Stimulated activated memory B cell treated with anti-CD40 and anti-IgM and Interleukin-4, amounts not matched to agents 10 μg/mL and 1 μg/mL and 100 μg/mL, for 72 hours (primary cell): ENCODE measurements at regions not wholly inside any gene's neighbourhood (a gene's known extent, or its start where the extent isn't known, plus 50 kb on each side); places are given as distances from the start of the nearest gene placed in this dataset.

ENCODE experiments used
- ATAC-seq: fragments of 150-1000 bp; cut with Tn5 transposase; 2 replicates; pipeline ENCODE4 v1.10.0; 2021
- H3K27ac Mint-ChIP-seq: one replicate; pipeline ENCODE4 v1.8.0; 2022; ENCODE audit warnings: mild to moderate bottlenecking, mixed read lengths
- H3K27me3 Mint-ChIP-seq: one replicate; pipeline ENCODE4 v1.8.0; 2022; ENCODE audit warnings: mixed read lengths
- H3K36me3 Mint-ChIP-seq: one replicate; pipeline ENCODE4 v1.8.0; 2022; ENCODE audit warnings: mixed read lengths
- H3K4me1 Mint-ChIP-seq: one replicate; pipeline ENCODE4 v1.8.0; 2022; ENCODE audit warnings: mixed read lengths
- H3K4me3 Mint-ChIP-seq: one replicate; pipeline ENCODE4 v1.8.0; 2022; ENCODE audit warnings: mild to moderate bottlenecking, moderate library complexity, mixed read lengths
- H3K9me3 Mint-ChIP-seq: one replicate; pipeline ENCODE4 v1.8.0; 2022; ENCODE audit warnings: mixed read lengths

DNA sequence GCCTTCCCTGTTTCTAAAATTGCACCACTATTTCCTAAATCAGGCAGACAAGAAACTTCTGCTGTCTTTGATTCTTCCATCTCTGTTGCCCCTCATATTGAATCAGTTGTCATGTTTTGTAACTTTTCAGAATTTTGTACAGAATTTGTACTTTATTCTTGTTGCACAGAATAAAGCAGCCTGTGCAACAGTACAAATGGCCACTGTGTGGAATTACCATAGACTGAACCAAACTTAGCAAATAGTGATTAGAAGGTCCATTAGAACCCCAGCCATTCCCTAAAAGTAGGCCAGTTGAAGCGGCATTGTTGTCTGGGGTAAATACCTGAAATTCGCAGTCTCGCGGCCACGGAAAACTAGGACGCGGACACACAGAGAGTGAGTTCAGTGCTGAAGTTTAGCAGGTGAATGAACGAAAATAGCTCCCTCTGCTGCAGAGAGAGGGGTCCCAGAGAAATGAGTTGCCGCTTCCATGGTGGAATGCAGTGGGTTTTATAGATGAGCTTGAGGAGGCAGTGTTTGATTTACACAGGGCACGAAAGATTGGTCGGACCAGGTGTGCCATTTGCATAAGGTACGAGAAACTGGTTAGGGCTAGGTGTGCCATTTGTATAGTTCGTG lies 71.8 kb downstream of the C4orf33 start:
- Mint-ChIP-seq H3K4me1 (no peaks in the 10 kb centered on the region), H3K9me3 (no peaks in the 10 kb centered on the region), H3K36me3 (no peaks in the 10 kb centered on the region), H3K27ac (no peak overlapping the region), H3K4me3 (no peak overlapping the region), H3K27me3 (peaks cover 21% of the 10 kb centered on the region)
- no peak for ATAC-seq

- Mint-ChIP-seq H3K4me1 (no peaks in the 10 kb centered on the region), H3K27me3 (peaks cover 17% of the 10 kb centered on the region), H3K36me3 (no peaks in the 10 kb centered on the region), H3K27ac (no peak overlapping the region), H3K4me3 (no peak overlapping the region), H3K9me3 (no peaks in the 10 kb centered on the region)
- ATAC-seq: no peak
These were observed 76.2 kb downstream of the C4orf33 start for GRCh38 chr4:129172181-129172580.

DNA sequence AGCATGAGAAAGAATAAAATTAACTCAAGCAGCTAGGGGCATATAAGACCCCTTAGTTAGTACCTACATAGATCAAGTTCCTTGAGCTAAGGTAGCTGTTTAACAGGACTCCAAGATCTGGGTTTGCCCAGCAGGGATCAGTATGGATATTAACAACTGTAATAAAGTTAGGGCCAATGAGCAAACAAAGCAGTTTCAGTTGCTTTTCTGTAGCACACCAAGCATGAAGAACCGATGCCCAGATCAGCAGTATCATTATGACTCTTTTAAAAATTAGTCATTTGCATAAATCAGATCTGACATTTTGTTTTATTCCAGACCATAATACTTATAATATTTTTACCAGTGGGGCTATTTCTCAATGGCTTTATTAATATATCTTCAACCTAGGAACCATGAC lies 80.9 kb downstream of the C4orf33 start:
- Mint-ChIP-seq H3K9me3 (no peaks in the 10 kb centered on the region), H3K36me3 (no peaks in the 10 kb centered on the region), H3K27ac (no peak overlapping the region), H3K4me3 (no peak overlapping the region), H3K4me1 (no peaks in the 10 kb centered on the region), H3K27me3 (no peaks in the 10 kb centered on the region)
- ATAC-seq: no peak

DNA sequence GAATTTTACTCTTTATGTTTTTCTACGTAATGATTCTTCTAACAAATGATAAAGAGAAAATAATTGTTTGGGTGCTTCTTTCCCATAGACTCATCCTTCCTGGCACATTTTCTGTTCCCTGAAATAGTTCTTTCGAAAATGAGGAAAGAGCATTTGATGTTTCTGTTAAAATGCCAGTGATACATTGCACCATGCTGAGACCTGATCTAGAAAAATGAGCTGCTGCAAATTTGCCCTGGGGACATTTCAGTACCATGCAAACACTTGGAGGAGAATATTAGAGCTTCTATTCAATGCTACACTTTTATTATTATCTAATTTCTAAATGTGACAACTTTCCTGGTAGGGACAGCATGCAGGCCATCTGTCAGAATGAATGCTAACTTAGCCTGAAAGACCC lies 83.3 kb downstream of the C4orf33 start:
- no peaks in the 10 kb centered on the region for H3K27me3 Mint-ChIP-seq
- no peak for ATAC-seq
- H3K36me3 Mint-ChIP-seq: no peaks in the 10 kb centered on the region
- H3K4me3 Mint-ChIP-seq: no peak overlapping the region
- H3K4me1 Mint-ChIP-seq: no peaks in the 10 kb centered on the region
- no peak overlapping the region for H3K27ac Mint-ChIP-seq
- no peaks in the 10 kb centered on the region for H3K9me3 Mint-ChIP-seq

DNA sequence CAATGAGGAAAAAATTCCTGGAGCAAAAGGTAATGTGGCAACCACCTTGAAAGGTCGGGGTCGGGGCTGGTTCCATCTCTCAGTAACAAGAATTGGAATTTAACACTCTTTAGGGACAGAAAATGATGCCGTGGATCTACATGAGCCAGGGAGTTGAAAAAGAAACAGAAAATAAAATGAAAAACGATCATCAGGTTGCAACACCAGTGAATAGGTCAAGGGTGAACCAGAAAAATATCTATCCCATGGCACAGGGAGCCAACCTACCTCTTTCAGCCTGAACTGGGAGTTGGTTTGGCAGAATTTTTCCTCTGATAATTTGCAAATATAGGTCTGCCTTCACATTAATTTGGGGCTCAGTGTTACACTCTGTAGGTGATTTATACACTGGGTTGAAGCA lies 93.7 kb downstream of the C4orf33 start:
- no peak overlapping the region for H3K27ac Mint-ChIP-seq
- H3K27me3 Mint-ChIP-seq: peaks cover 21% of the 10 kb centered on the region
- H3K36me3 Mint-ChIP-seq: no peaks in the 10 kb centered on the region
- H3K9me3 Mint-ChIP-seq: no peaks in the 10 kb centered on the region
- no peak overlapping the region for H3K4me3 Mint-ChIP-seq
- H3K4me1 Mint-ChIP-seq: peaks cover 6% of the 10 kb centered on the region
- ATAC-seq: no peak

- Mint-ChIP-seq H3K4me1 (peaks cover 6% of the 10 kb centered on the region), H3K27me3 (peaks cover 8% of the 10 kb centered on the region), H3K36me3 (no peaks in the 10 kb centered on the region), H3K4me3 (no peak overlapping the region), H3K9me3 (no peaks in the 10 kb centered on the region), H3K27ac (no peak overlapping the region)
- ATAC-seq: no peak
These were observed 97.6 kb downstream of the C4orf33 start for GRCh38 chr4:129193357-129194100.

GRCh38 chr4:129208481-129208880 lies 112.5 kb downstream of the C4orf33 start:
- H3K27ac Mint-ChIP-seq: no peak overlapping the region
- no peaks in the 10 kb centered on the region for H3K36me3 Mint-ChIP-seq
- no peaks in the 10 kb centered on the region for H3K9me3 Mint-ChIP-seq
- no peaks in the 10 kb centered on the region for H3K27me3 Mint-ChIP-seq
- no peak for ATAC-seq
- H3K4me1 Mint-ChIP-seq: no peaks in the 10 kb centered on the region
- no peak overlapping the region for H3K4me3 Mint-ChIP-seq

- Mint-ChIP-seq H3K4me1 (no peaks in the 10 kb centered on the region), H3K27me3 (no peaks in the 10 kb centered on the region), H3K4me3 (no peak overlapping the region), H3K9me3 (no peaks in the 10 kb centered on the region), H3K27ac (no peak overlapping the region), H3K36me3 (no peaks in the 10 kb centered on the region)
- ATAC-seq: no peak
These were observed 117.7 kb downstream of the C4orf33 start for GRCh38 chr4:129213692-129214091.

DNA sequence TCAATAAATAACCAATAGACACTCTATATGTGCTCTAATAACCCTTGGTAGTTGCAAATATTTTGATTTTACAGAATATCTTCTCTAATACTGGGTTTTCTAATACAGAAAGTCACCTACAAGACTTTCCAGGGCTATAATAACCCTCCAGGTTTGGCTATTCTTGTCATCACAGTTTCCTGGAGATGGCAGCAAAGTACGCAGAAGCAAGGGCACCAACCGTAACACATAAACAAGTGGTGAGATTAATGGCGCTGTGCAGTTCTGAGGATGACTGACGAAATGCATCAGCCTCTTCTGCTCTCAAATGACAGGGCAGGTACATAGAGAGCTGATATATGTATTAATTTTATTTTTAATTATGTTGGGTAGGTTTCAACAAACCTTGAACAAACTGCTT lies 122.4 kb downstream of the C4orf33 start:
- Mint-ChIP-seq H3K9me3 (no peaks in the 10 kb centered on the region), H3K27ac (no peak overlapping the region), H3K4me1 (no peaks in the 10 kb centered on the region), H3K4me3 (no peak overlapping the region), H3K27me3 (no peaks in the 10 kb centered on the region), H3K36me3 (no peaks in the 10 kb centered on the region)
- ATAC-seq: no peak

DNA sequence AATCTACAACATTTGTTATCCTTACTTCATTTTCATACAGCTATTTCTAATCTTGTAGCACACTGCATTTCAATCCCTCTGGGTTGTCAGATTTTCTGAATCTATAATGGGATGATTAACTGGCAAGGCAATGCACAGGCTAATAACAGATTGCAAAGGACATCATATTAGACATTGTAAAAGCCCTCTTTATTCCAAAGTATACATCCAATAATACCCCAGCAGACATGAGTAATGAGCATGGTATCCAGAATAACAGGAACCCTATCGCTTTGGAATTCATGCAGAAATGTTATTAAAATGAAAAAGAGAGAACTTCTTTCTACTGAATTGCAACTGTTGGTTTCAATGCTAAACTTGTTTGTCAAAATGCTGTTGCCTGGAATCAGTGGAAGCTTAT lies 122.9 kb downstream of the C4orf33 start:
- Mint-ChIP-seq H3K9me3 (no peaks in the 10 kb centered on the region), H3K36me3 (no peaks in the 10 kb centered on the region), H3K4me1 (no peaks in the 10 kb centered on the region), H3K27ac (no peak overlapping the region), H3K27me3 (no peaks in the 10 kb centered on the region), H3K4me3 (no peak overlapping the region)
- ATAC-seq: no peak

DNA sequence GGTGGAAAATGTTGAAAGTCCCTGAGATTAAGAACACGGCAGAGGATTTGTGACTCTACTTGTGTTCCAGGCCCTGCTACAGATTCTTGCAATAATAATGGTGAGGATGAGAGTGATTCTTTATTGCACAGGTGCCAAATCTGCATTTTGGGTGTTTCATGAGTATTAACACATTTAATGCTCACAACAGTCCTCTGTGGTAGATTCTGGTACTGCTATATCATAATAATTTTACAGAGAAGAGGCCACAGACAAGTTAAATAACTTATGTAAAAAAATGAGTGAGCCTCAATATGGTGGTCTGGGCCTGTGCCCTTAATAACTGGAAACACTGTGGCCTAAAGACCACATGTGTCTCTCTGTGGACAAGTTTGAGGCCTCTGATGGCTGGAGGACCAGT lies 124.3 kb downstream of the C4orf33 start:
- Mint-ChIP-seq H3K9me3 (no peaks in the 10 kb centered on the region), H3K36me3 (no peaks in the 10 kb centered on the region), H3K4me3 (no peak overlapping the region), H3K27ac (no peak overlapping the region), H3K27me3 (no peaks in the 10 kb centered on the region), H3K4me1 (no peaks in the 10 kb centered on the region)
- no peak for ATAC-seq

- Mint-ChIP-seq H3K4me3 (no peak overlapping the region), H3K27me3 (peaks cover 4% of the 10 kb centered on the region), H3K4me1 (no peaks in the 10 kb centered on the region), H3K27ac (no peak overlapping the region), H3K9me3 (no peaks in the 10 kb centered on the region), H3K36me3 (no peaks in the 10 kb centered on the region)
- ATAC-seq: no peak
These were observed 128.0 kb downstream of the C4orf33 start for GRCh38 chr4:129223945-129224344.

DNA sequence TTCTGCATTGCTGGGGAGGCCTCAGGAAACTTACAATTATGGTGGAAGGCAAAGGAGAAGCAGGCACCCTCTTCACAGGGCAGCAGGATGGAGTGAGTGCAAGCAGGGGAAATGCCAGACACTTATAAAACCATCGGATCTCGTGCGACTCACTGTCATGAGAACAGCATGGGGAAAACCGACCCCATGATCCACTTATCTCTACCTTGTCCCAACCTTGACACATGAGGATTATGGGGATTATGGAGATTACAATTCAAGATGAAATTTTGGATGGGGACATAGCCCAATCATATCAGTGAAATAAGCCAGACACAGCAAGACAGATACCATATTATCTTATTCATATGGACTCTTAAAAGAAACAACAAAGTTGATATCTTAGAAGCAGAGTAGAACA lies 134.9 kb downstream of the C4orf33 start:
- no peak overlapping the region for H3K4me3 Mint-ChIP-seq
- no peak overlapping the region for H3K27ac Mint-ChIP-seq
- peaks cover 17% of the 10 kb centered on the region for H3K27me3 Mint-ChIP-seq
- H3K4me1 Mint-ChIP-seq: no peaks in the 10 kb centered on the region
- ATAC-seq: no peak
- no peaks in the 10 kb centered on the region for H3K36me3 Mint-ChIP-seq
- peaks cover 4% of the 10 kb centered on the region for H3K9me3 Mint-ChIP-seq

DNA sequence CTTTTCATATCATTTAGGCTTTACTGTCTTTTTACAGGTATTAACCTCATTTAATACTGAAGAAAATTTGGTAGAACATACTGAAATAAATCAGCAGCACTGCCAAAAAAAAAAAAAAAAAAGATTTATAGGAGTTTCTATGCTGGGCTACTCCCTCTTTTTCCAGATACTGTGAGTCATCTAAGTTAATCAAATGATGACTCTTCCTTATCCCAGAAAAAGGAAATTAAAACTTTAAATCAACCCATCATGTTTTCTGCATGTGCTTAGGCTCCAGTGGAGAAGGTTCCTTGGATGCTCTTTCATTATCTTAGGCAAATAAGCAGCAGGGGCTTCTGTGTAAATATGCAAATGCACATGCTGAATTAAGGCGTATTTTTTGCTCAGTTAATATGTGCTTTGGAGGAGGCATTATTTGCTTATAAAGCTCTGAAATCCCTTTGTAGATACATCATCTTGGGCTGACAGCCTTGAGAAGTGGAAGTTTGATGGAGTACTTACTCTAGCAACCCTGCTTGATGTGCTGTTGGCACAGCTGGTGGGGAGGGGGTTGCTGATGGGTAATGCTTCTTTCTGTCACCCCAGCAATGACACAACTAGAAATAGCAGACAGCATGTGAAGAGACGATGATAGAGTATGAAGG lies 136.1 kb downstream of the C4orf33 start:
- Mint-ChIP-seq H3K27ac (no peak overlapping the region), H3K36me3 (no peaks in the 10 kb centered on the region), H3K4me3 (no peak overlapping the region), H3K9me3 (peaks cover 6% of the 10 kb centered on the region), H3K27me3 (peaks cover 17% of the 10 kb centered on the region), H3K4me1 (no peaks in the 10 kb centered on the region)
- no peak for ATAC-seq

DNA sequence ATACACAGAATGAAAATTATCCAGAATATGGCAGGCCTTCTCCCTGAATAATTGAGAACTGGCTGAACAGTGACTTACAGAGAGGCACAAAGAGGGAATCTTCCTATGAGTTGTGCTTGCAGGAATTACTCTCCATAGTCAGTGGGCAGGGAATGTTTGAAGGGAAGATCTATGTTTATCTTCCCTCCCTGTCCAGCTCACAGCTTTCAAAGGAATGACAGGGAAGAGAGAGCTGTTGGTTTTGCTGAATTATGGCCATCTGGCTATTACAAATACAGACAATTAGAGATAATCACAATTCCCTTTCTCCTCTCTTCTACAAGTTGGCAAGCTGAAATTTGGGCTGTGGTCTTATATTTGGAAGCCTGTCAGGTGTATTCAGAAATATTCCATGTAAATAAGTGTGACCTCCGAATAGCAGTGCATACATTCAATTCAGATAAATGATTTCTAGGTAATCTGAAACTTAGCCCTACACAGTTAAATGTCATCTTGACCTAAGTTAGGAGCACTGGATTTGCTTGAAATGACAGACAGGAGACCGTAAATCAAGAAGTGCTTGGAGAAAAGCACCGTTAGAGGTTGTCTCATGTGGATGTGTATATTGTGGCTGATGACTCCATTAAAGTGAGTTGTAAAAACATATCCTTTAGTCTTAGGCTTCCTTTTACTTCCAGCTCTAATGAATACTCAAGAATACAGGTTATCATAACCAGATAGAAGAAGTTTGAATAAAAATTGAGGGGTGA lies 136.8 kb downstream of the C4orf33 start:
- H3K27ac Mint-ChIP-seq: no peak overlapping the region
- no peaks in the 10 kb centered on the region for H3K36me3 Mint-ChIP-seq
- no peak overlapping the region for H3K4me3 Mint-ChIP-seq
- H3K9me3 Mint-ChIP-seq: peaks cover 6% of the 10 kb centered on the region
- ATAC-seq: no peak
- peaks cover 17% of the 10 kb centered on the region for H3K27me3 Mint-ChIP-seq
- H3K4me1 Mint-ChIP-seq: no peaks in the 10 kb centered on the region
